ENCODE measurements at regions not wholly inside any gene's neighbourhood (a gene's known extent, or its start where the extent isn't known, plus 50 kb on each side); places are given as distances from the start of the nearest gene placed in this dataset.

GRCh38 chr10:79005126-79005810 is 63.5 kb upstream of the ZMIZ1 start:
- no peak for DNase-seq

- no peak for DNase-seq
Observed at GRCh38 chr10:79007018-79007417, 61.7 kb upstream of the ZMIZ1 start.

DNA sequence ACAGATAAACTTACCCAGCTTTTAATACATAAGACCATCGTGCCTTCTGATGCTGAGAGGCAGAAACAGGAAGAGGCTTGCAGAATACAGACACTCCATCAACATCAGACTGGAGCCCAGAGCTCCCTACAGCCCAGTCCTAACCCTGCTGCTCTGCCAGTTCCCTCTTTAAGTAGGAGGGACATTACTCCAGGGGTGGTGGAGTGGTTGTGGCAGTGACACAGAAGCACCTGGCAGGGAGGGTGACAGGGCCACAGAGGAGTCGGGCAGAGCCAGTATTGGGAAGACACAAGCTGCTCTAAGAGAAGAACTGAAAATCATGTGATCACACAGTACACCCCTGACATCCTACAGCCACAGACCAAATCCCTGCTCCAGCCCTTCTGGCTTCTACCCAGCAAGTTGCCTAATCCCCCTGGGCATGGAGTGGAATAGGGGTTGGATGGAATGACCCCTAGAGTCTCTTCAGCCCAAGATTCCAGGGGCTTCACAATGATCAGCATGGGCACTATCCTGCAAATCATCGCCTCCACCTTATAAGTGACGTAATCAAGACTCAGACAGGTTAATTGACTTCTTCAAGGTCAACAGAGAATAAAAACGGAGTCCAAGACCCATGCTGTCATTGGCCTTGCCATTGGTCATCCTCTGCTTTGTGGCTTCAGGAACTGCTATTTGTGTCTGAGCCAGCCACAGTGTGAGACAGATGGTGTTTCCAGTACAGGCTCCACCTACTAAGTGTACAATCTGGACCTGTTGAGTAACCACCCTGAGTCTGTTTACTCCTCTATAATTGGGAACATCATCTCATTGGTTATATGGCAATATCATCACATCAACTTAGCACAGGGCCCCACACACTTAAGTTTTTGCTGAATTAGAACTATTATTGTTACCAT is 61.1 kb upstream of the ZMIZ1 start:
- no peak for DNase-seq

DNA sequence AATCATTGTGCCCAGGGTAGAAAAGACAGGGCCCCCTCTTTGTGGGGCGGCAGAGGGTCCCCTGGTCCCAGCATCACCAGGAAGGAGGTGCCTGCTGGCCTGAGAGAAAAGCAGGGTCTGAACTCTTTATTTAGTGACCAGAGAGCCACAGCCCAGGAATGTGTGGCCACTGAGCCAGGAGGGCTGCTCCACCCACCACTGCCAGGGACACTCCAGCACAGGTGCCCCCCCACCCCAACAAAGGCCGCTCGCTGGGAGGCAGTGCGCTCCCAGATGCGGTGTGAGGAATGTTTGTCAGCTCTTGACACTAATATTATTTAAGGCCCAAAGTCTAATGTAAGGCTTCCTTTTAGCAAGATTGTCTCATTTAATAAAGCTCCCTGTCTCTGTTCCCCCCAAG is 59.6 kb upstream of the ZMIZ1 start:
- DNase-seq = no peak

DNA sequence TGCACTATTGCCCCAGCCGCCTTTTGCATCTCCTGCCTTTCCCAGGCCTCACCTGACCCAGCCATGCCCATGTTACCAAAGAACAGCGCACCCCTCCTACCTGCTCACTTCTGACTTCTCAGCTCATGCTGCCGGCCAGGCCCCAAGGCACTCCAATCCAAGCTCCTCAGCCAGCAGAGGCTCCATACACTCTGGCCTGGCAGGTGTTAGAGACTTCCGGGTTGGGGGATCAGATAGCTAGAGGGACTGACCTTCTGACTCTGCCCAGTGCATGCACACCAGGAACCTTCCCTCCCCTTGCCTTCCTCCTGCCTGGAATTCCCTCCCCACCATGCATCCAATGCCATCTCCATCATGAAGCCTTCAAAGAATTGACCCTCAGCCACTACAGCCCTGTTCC is 56.2 kb upstream of the ZMIZ1 start:
- no peak for DNase-seq

DNA sequence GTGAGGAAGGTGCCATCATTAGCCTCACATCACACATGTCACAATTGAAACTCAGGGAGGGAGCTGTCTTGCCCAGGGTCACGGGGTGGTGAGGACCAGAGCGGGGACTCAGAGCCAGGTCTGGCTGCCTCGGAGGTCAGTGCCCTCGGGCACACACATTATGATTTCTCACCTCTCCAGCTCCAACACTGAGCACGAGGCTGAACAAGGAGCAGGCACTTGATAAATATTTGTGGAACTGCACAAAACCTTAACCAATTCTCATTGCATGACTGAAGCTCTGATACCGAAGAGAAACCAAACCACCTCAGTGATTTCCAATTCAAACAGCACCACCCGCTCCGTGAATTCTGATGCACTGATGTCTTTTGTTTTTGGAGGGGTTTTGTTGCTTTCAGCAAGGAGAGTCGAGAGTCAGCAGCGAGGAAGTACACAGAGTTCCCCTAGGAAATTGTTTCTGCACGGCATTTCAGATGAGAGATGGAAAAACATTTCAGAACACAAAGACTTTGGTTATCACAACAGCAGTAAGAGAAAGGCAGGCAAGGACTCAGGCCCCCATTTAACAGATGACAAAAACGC is 55.3 kb upstream of the ZMIZ1 start:
- no peak for DNase-seq

- DNase-seq = no peak
Observed at GRCh38 chr10:79014796-79015195, 54.0 kb upstream of the ZMIZ1 start.

DNA sequence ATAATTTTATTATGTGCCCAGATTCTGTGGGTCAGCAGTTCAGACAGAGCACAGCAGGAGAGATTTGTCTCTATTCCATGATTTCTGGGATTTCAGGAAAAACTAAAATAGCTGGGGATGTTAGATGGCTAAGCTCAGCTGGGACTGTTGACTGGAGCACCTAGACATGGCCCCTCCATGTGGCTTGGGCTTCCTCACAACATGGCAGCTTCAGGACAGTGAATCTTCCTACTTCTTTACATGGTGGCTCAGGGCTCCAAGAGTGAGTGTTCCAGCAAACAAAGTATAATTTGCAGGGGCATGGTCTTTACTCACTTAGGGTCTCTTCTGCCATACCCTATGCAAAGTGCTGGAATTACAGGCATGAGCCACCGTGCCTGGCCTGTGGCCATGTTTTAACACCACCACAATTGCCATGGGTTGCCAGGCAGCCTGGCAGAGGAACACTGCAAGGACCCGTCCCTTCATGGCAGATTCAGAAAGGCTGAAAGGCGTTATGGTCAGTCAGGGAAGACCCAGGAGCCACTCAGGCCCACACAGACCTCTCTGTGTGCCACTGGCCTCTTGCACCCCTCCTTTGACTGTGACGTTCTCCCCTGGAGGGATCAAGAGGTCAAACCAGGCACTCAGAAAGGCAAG is 50.8 kb upstream of the ZMIZ1 start:
- no peak for DNase-seq

GRCh38 chr10:79018521-79019011 is 50.2 kb upstream of the ZMIZ1 start:
- no peak for DNase-seq

Measured in NCI-H187 (cell line).